NOMO-1 treated with DMSO at 0.1 percent for 48 hours (cell line): ENCODE measurements at regions not wholly inside any gene's neighbourhood (a gene's known extent, or its start where the extent isn't known, plus 50 kb on each side); places are given as distances from the start of the nearest gene placed in this dataset.
"Not testable (repeated sequence)": the region's sequence is repeated elsewhere in the genome, so short reads cannot be mapped to it uniquely, and the experiment has no call there.

Experiments
- DNase-seq: peaks from one replicate; lab custom pipeline; 2025; ENCODE audit not compliant: unreplicated experiment; lab: John Stamatoyannopoulos, UW

DNA sequence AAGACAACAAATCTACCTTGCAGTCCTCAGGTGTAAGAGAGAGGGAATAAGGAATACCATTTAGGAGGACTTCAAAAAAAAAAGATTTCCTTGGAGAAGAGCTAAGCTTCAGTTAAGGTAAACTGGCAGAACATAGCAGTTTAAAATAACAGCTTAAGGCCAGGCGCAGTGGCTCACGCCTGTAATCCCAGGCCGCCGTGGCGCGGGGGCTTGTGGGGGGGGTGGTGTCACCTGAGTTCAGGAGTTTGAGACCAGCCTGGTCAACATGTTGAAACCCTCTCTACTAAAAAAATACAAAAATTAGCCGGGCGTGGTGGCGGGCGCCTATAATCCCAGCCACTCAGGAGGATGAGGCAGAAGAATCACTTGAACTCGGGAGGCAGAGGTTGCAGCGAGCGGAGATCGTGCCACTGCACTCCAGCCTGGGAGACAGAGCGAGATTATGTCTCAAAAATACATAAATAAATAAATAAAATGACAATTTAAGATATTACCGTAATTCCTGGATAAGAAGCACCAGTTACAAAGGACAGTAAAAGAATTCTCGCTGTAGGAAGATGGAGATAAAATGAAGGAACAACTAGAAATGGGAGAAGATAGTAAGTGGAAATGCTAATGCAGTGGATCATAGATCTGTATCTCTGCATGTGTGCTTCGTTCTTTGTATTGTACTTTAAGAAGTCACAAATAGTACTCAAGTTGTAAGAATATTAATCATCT, 1140.2 kb downstream of the NCAM2 start:
- no peak for DNase-seq

GRCh38 chr21:22145545-22145944, 1147.3 kb downstream of the NCAM2 start:
- DNase-seq, result no peak

GRCh38 chr21:22154579-22155274, 1156.5 kb downstream of the NCAM2 start:
- DNase-seq, result no peak

DNA sequence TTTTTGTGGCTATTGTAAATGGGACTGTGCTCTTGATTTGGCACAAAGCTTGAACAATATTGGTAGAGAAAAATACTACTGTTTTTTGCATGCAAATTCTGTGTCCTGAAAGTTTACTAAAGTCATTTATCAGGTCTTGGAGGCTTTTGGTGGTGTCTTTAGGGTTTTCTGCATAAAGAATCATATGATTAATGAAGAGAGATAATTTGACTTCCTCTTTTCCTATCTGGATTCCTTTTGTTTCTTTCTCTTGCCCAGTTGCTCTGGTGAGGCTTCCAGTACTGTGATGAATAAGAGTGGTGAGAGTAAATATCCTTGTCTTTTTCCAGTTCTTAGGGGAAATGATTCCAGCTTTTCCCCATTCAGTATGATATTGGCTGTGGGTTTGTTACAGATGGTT, 1166.7 kb downstream of the NCAM2 start:
- DNase-seq, result no peak

DNA sequence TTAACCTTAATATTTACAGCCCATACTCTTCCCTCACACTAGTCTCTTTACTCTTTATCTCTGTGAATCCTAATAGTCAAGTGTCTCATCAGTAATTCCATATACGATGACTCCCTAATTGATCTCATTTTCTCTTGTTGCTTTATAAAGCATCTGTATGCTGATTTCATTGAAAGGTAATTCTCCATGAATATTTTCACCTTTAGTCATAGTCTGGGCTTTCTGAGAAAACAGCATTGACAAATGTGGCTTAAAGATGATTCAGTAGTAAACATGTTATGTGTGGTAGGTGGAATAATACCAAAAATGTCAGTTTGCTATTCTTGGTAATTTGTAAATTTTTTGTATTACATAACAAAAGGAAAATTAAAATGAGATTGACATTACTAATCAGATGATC, 1176.5 kb downstream of the NCAM2 start:
- no peak for DNase-seq

DNA sequence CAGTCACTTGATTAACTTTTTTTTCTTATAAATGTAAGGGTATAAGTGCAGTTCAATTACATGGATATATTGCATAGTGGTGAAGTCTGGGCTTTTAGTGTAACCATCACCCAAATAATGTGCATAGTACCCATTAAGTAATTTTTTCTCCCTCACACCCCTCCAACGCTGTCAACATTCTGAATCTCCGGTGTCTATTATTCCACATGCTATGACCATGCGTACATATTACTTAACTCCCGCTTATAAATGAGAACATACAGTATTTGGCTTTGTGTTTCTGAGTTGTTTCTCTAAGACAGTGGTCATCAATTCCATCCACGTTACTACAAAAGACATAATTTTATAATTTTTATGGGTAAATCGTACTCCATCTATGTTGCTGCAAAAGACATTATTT, 1191.1 kb downstream of the NCAM2 start:
- no peak for DNase-seq

DNA sequence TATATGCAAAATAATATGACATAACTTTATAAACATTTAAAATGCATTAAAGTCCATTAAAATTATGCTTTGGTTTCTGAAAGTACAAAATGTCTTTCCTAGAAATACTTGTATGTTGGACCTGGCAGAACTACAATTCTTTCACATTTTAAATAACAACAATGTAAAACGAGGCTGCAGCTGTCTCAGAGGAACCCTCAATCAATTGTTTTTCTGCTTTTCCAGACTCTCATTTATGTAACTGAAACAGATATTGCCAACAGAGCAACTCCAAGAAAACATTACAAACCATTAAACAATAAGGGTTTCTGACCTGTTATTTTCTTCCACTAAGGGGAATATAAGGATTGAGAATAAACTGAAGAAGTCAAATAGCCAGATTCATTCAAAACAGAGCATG, 1193.4 kb downstream of the NCAM2 start:
- no peak for DNase-seq

DNA sequence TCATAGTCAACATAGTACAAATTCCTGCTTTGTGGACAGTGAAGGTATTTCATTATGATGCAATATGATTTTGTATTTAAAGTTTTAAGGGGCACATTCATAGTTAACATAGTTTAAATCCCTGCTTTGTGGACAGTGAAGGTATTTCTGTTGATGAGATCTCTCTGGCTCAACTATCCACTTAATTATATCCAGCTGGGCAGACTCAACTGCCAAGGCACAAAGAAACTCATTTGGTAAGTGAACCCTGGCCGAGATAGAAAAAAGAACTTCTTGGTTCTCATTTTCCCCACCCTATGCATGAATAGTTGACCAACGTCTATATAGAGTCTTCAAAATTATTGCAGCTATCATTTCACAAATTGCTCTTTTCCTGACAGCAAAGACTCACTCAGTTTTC, 1194.6 kb downstream of the NCAM2 start:
- no peak for DNase-seq

- DNase-seq, result not testable (repeated sequence)
These were observed 1196.8 kb downstream of the NCAM2 start for GRCh38 chr21:22194986-22195385.

- DNase-seq, result no peak
These were observed 1202.3 kb downstream of the NCAM2 start for GRCh38 chr21:22200378-22201092.

DNA sequence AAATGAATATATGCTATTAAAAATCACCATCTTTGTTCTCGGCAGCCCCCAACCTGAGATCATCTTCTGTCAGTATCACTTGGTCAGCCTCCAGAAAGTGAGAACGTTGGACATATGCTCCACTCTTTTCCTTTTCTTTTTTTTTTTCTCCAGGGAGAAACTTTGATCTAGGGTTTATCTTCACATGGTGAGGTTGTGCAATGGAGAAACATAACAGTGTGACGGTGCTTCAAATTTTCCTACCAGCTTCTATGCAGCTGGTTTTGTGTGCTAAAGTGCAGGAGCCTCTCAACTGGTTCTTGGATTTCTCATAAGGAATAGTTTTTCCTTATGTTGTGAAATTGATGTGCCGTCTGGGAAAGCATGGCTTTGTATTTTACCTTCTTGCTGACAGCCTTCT, 1202.9 kb downstream of the NCAM2 start:
- no peak for DNase-seq

DNA sequence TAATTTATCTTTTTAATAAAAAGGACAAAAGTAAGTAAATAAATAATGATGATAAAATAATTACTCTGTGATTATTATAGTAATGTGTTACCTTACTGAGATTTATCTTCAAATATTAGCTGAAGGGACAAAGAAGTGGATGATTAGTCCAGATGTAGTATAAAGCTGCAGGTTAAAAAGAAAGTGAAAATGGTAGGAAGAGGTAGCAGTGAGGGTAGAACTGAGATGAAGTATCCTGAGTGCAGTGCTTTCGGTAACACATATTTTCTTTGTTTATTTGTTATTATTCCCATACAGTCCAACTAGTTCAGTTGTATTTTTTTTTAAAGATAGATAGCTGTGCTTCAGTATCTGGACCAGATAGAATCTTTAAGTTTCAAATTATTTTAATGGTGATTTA, 1203.5 kb downstream of the NCAM2 start:
- DNase-seq, result no peak

- no peak for DNase-seq
These were observed 1211.1 kb downstream of the NCAM2 start for GRCh38 chr21:22209304-22209700.

- DNase-seq, result no peak
These were observed 1213.7 kb downstream of the NCAM2 start for GRCh38 chr21:22211943-22212342.

GRCh38 chr21:22223385-22223784, 1225.2 kb downstream of the NCAM2 start:
- no peak for DNase-seq

GRCh38 chr21:22224261-22224660, 1226.1 kb downstream of the NCAM2 start:
- no peak for DNase-seq

DNA sequence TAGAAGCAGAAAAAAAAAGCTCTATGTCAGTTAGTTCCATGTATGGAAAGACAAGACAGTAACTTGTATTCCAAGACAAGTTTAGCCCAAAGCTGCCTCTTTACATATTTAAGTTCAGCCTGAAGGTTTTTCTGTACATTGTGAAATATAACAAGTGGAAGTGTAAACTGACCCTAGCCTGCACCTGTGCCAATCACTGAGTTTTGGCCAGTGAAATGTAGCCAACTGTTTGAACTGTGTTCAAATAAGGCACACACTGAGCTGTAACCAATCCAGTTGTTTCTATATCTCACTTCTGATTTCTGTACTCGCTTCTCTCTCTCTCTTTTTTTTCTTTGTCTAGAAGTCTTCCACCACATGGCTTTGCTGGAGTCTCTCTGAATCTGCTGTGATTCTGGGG, 1227.1 kb downstream of the NCAM2 start:
- DNase-seq, result no peak

DNA sequence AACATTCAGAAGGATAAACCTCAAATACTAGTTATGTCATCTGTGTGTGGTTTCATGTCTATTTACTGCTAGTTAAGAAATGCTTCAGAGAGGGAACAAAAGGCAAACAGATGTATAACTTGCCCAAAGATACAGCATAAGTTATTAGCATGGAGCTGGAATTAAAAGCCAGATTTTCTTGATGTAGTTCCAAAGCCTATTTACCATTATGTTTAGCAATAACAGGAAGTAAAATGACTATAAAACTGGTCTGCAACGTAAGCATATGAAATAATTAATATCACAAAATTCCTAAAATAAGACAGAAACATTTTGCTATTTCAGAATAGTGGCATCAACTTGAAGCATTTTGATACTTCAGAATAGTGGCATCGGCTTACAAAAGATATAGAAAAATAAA, 1232.8 kb downstream of the NCAM2 start:
- no peak for DNase-seq

- DNase-seq, result no peak
These were observed 1237.8 kb downstream of the NCAM2 start for GRCh38 chr21:22235866-22236590.

DNA sequence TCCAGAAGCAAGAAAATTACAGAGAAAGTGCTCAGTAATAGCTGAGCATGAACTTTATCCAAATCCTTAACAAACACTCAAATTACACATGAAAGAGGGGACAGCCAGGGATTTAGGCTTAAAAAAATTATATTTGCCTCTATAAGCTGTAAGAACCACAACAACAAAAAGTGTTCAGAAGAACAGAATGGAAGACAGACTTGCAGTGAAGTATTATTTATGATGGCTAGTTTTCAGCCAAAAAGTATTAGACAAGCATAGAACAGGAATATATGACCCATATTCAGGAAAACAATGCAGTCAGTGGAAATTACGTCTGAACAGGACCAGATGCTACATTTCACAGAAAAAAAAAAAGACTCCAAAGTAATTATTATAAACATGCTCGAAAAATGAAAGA, 1246.3 kb downstream of the NCAM2 start:
- no peak for DNase-seq

DNA sequence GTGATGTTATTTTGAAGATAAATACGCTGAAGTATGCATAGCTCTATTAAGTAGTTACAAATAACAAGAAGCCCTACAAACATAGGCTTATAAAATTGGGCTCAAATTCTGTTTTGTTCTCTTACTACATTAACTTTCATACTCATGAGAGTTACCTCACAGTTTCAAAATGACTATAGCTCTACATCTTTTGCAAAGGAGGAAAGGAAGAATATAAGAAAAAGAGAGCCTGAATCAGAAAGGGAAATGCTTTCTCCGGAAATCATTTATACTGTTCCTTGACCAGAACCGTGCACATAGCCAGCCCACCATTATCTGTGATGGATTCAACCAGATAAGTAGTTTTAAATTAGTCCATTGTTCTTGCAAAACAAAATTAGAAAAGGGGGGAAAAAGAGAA, 1252.1 kb downstream of the NCAM2 start:
- no peak for DNase-seq

DNA sequence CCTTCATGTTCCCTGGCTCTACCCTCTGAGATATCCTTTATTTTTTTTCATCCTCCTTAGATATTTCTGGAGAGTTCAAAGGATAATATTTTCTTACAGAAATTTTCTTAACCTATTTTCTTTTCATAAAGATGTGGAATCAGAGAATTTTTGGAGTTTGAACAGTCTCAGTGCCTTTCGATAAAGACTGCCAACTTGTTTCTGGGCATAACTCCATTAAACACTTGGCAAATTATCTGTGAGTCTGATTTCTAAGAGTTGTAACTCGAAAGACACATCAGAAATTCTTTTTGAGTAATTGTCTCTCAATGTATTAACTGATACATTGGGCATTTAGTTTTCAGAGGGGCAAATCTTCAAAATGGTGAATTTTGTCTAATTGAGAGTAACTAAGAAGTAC, 1255.6 kb downstream of the NCAM2 start:
- DNase-seq, result no peak
